ENCODE measurements at regions not wholly inside any gene's neighbourhood (a gene's known extent, or its start where the extent isn't known, plus 50 kb on each side); places are given as distances from the start of the nearest gene placed in this dataset.

DNA sequence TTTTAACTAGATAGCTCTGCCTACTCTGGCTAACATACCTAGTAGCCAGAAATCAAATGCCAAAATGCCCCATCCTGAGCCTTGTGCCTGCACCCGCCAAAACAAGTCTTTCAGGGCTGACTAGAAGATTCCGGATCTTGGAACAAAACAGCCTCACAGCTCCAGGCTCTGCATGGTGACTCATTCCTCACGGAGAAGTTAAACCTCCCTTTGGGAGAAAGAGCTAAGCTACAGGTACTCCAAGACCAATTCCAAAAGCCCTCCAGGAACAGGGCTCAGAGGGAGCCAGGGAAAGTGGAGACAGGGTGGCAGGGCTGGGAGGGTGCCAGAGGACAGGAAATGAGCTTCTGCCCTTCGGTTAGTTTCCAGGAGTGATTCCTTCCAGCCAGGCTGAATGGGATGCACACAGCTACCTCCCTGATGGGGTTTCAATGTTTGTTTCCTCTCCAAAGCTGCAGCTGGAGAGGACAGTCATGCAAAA, 295.6 kb downstream of the TNS1 start:
- TF ChIP-seq, protein P1, sequence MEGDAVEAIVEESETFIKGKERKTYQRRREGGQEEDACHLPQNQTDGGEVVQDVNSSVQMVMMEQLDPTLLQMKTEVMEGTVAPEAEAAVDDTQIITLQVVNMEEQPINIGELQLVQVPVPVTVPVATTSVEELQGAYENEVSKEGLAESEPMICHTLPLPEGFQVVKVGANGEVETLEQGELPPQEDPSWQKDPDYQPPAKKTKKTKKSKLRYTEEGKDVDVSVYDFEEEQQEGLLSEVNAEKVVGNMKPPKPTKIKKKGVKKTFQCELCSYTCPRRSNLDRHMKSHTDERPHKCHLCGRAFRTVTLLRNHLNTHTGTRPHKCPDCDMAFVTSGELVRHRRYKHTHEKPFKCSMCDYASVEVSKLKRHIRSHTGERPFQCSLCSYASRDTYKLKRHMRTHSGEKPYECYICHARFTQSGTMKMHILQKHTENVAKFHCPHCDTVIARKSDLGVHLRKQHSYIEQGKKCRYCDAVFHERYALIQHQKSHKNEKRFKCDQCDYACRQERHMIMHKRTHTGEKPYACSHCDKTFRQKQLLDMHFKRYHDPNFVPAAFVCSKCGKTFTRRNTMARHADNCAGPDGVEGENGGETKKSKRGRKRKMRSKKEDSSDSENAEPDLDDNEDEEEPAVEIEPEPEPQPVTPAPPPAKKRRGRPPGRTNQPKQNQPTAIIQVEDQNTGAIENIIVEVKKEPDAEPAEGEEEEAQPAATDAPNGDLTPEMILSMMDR (IDR thresholded peaks at IDR 0.05): no peak
- TF ChIP-seq POLR2A (IDR thresholded peaks at IDR 0.05): no peak

Measured in testis (tissue), 2 donors.